ENCODE measurements at regions not wholly inside any gene's neighbourhood (a gene's known extent, or its start where the extent isn't known, plus 50 kb on each side); places are given as distances from the start of the nearest gene placed in this dataset.

DNA sequence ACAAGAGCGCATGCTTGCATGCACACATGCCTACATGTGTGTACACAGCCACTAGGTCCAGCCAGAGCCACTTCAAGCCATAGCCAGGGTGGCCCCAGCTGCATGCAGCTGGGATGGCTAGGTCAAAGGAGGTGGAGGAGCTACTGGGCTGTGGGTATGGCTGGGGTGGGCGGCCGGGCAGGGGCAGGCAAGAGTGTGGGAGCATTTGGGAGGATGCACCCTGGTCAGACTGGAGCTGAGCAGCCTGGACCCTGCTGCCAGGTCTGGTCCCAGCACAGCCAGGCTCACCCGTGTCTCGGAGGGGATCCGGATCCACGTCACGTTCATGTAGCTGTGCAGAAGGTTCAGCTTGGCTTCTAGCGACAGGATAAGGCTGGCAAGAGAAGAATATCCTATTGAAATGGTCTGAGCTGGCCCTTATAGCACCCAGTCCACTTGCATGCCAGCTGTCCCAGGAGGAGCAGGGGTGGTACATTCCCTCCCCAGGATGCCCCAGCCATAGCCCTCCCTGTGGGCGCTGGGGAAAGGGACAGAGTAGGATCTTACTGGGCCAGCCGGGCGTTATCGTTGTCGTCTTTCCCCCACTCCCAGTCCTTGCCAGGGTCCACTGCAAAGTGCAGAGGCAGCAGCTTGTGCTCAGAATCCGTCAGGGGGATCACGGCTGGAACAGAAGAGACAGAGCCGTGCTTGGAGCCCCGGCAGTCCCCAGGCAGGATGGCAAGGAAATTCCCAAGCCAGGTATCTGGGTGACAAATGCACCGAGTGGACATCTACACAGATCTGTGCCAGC, 160.5 kb downstream of the KLF13 start:
- TF ChIP-seq POLR2AphosphoS5 (IDR thresholded peaks at IDR 0.05; ENCODE audit: low read depth, low read length) (no peak), TAF1 (IDR thresholded peaks at IDR 0.05; ENCODE audit: borderline replicate concordance, insufficient read depth, low read length) (no peak), SIN3A (IDR thresholded peaks at IDR 0.05; ENCODE audit: borderline replicate concordance, insufficient read depth, low read length) (no peak), FOXP2 (optimal IDR thresholded peaks at IDR 0.05; ENCODE audit: borderline replicate concordance, extremely low read depth, extremely low read length, insufficient read depth) (no peak)

Measured in PFSK-1 (cell line).